A549 (cell line): ENCODE measurements at regions not wholly inside any gene's neighbourhood (a gene's known extent, or its start where the extent isn't known, plus 50 kb on each side); places are given as distances from the start of the nearest gene placed in this dataset.

Experiments
- ATAC-seq, 2 experiments: fragments of 200-7000 bp in 1 of 2; fragments of >200 bp in 1 of 2; cut with Nextera tagmentation in 1 of 2; cut with Tn5 transposase in 1 of 2; 3 replicates each; pipeline versions ENCODE4 v1.8.0 to v1.9.1; 2018 to 2020; ENCODE audit warnings: mild to moderate bottlenecking in 1 of 2, moderate library complexity in 1 of 2
- CTCF ChIA-PET: fragments of 300-600 bp; sonication (Branson Sonifier 250); formaldehyde crosslinking; extraction: SDS; loops from one replicate; lab custom pipeline; 2021; ENCODE audit warnings: antibody characterized with exemption, inconsistent platforms; lab: Yijun Ruan, JAX
- POLR2A ChIA-PET: fragments of 350-600 bp; formaldehyde crosslinking; extraction: SDS; loops from one replicate; lab custom pipeline; 2021; ENCODE audit warnings: antibody characterized with exemption, inconsistent platforms; lab: Yijun Ruan, JAX
- DNase-seq, 2 experiments: peaks; one replicate each; pipeline versions ENCODE4 v3.0.0 to v3.0.0-alpha.2; 2011 to 2016; ENCODE audit warnings: low read depth in 1 of 2, low spot score in 1 of 2
- FAIRE-seq: peaks from 2 replicates; lab custom pipeline; 2011; peaks lifted over from hg19 to GRCh38; lab: Jason Lieb, UNC
- H3K27ac ChIP-seq, 2 experiments: fragments of >200 bp; sonication (Bioruptor Twin); formaldehyde crosslinking; 3 replicates each; pipeline ENCODE4 v1.5.1; 2016 to 2017
- H3K4me1 ChIP-seq: fragments of >200 bp; sonication (Bioruptor Twin); formaldehyde crosslinking; 3 replicates; pipeline ENCODE4 v1.6.1; 2016
- H3K4me2 ChIP-seq: fragments of >200 bp; sonication (Bioruptor Twin); formaldehyde crosslinking; 3 replicates; pipeline ENCODE4 v1.6.1; 2016
- H3K4me3 ChIP-seq: fragments of >200 bp; sonication (Bioruptor Twin); formaldehyde crosslinking; 3 replicates; pipeline ENCODE4 v1.5.1; 2016
- H3K9me3 ChIP-seq: fragments of >200 bp; sonication (Bioruptor Twin); formaldehyde crosslinking; 3 replicates; pipeline ENCODE4 v1.6.1; 2016
- ATOH8 ChIP-seq: fragments of 250-450 bp; sonication (Bioruptor Pico); IDR thresholded peaks from 2 replicates; pipeline ENCODE4 v1.5.0; 2020; ENCODE audit warnings: low read depth, mild to moderate bottlenecking, moderate library complexity
- BCL3 ChIP-seq: fragments of >200 bp; sonication (Bioruptor Twin); formaldehyde crosslinking; IDR thresholded peaks from 3 replicates; pipeline ENCODE4 v1.6.1; 2016
- BHLHE40 ChIP-seq: IDR thresholded peaks from 2 replicates; pipeline ENCODE4 v1.6.1; 2012; ENCODE audit warnings: low read depth, low read length, inconsistent platforms
- CBX8 ChIP-seq: fragments of 200-600 bp; sonication (generic); IDR thresholded peaks from 2 replicates; pipeline ENCODE4 v1.6.1; 2016
- CEBPB ChIP-seq, 2 experiments: fragments of >200 bp in 1 of 2; sonication (Bioruptor Twin) in 1 of 2; formaldehyde crosslinking in 1 of 2; IDR thresholded peaks; 2 replicates each; pipeline ENCODE4 v1.6.1; 2012 to 2016
- CHD4 ChIP-seq: fragments of 200-600 bp; sonication (generic); IDR thresholded peaks from 2 replicates; pipeline ENCODE4 v1.6.1; 2016; ENCODE audit warnings: antibody characterized with exemption, mild to moderate bottlenecking, borderline replicate concordance
- CTCF ChIP-seq: fragments of >200 bp; sonication (Bioruptor Twin); formaldehyde crosslinking; IDR thresholded peaks from 3 replicates; pipeline ENCODE4 v1.5.1; 2016
- E2F6 ChIP-seq: IDR thresholded peaks from 2 replicates; pipeline ENCODE4 v1.6.1; 2012; ENCODE audit warnings: low read depth, borderline replicate concordance
- EHF ChIP-seq: fragments of 250-450 bp; sonication (Bioruptor Pico); IDR thresholded peaks from 2 replicates; pipeline ENCODE4 v1.5.0; 2020; ENCODE audit warnings: mild to moderate bottlenecking
- ELK1 ChIP-seq: fragments of 150-350 bp; IDR thresholded peaks from 2 replicates; pipeline ENCODE4 v1.6.1; 2014; ENCODE audit warnings: low read depth, mild to moderate bottlenecking, low read length
- ESRRA ChIP-seq: fragments of 150-350 bp; IDR thresholded peaks from 2 replicates; pipeline ENCODE4 v1.6.1; 2014; ENCODE audit warnings: mild to moderate bottlenecking, low read length, borderline replicate concordance
- FOSB ChIP-seq: fragments of 250-450 bp; sonication (Bioruptor Pico); IDR thresholded peaks from 2 replicates; pipeline ENCODE4 v1.5.0; 2020; ENCODE audit warnings: mild to moderate bottlenecking, moderate library complexity
- FOSL2 ChIP-seq, 2 experiments: fragments of 450-650 bp in 1 of 2; fragments of >200 bp in 1 of 2; sonication (Bioruptor Twin) in 1 of 2; formaldehyde crosslinking; IDR thresholded peaks; 2 replicates each; pipeline versions ENCODE4 v1.5.0 to v1.6.1; 2016 to 2020; ENCODE audit warnings: mild to moderate bottlenecking in 1 of 2, moderate library complexity in 1 of 2
- HES2 ChIP-seq: fragments of >200 bp; sonication (Bioruptor Twin); formaldehyde crosslinking; IDR thresholded peaks from 2 replicates; pipeline ENCODE4 v1.6.1; 2016
- HOXB13 ChIP-seq: fragments of 250-450 bp; sonication (Bioruptor Pico); IDR thresholded peaks from 2 replicates; pipeline ENCODE4 v1.5.0; 2020; ENCODE audit warnings: low read depth, mild to moderate bottlenecking, moderate library complexity
- JUNB ChIP-seq: fragments of >200 bp; sonication (Bioruptor Twin); formaldehyde crosslinking; IDR thresholded peaks from 2 replicates; pipeline ENCODE4 v1.6.1; 2016
- KDM1A ChIP-seq: fragments of 200-600 bp; sonication (generic); IDR thresholded peaks from 2 replicates; pipeline ENCODE4 v1.6.1; 2016; ENCODE audit warnings: low read depth, mild to moderate bottlenecking
- MAFK ChIP-seq: fragments of 450-650 bp; IDR thresholded peaks from 2 replicates; pipeline ENCODE4 v1.6.1; 2014; ENCODE audit not compliant: partially characterized antibody
- MAX ChIP-seq: IDR thresholded peaks from 2 replicates; pipeline ENCODE4 v1.6.1; 2012
- POLR2AphosphoS2 ChIP-seq: conservative IDR thresholded peaks from 2 replicates; pipeline ENCODE4 v1.6.1; 2012; ENCODE audit warnings: low read length, improper control_type of control experiment, inconsistent platforms
- RAD21 ChIP-seq, 2 experiments: fragments of >200 bp in 1 of 2; sonication (Bioruptor Twin) in 1 of 2; formaldehyde crosslinking in 1 of 2; IDR thresholded peaks in 1 of 2; conservative IDR thresholded peaks in 1 of 2; 2 replicates in 1 of 2; 3 replicates in 1 of 2; pipeline ENCODE4 v1.6.1; 2012 to 2018; ENCODE audit warnings: inconsistent platforms in 1 of 2
- REST ChIP-seq: fragments of 200-600 bp; sonication (generic); IDR thresholded peaks from 2 replicates; pipeline ENCODE4 v1.6.1; 2016; ENCODE audit warnings: antibody characterized with exemption, mild to moderate bottlenecking, moderate library complexity
- RFX5 ChIP-seq: fragments of 450-650 bp; IDR thresholded peaks from 2 replicates; pipeline ENCODE4 v1.7.1; 2014; ENCODE audit warnings: antibody characterized with exemption, mild to moderate bottlenecking, moderate library complexity
- SMC3 ChIP-seq: fragments of >200 bp; sonication (Bioruptor Twin); formaldehyde crosslinking; IDR thresholded peaks from 3 replicates; pipeline ENCODE4 v1.6.1; 2018; ENCODE audit warnings: inconsistent platforms
- TFCP2L1 ChIP-seq: fragments of 250-450 bp; sonication (Bioruptor Pico); IDR thresholded peaks from 2 replicates; pipeline ENCODE4 v1.5.0; 2021; ENCODE audit warnings: mild to moderate bottlenecking
- ZSCAN20 ChIP-seq: fragments of 250-450 bp; sonication (Bioruptor Pico); IDR thresholded peaks from 2 replicates; pipeline ENCODE4 v1.8.0; 2022; ENCODE audit warnings: mild to moderate bottlenecking, moderate library complexity
- WGBS: methylation state at CpG from one replicate; pipeline ENCODE4 v1.1.6; 2017; ENCODE audit errors: missing lambda C conversion rate; 5-methylcytosine and 5-hydroxymethylcytosine counted together

- TF ChIP-seq SMC3 (no peak), BCL3 (no peak), HES2 (no peak), ZSCAN20 (CRISPR knock-in tag) (no peak), JUNB (no peak), KDM1A (no peak), HOXB13 (CRISPR knock-in tag) (no peak)
These were observed 123.8 kb downstream of the GOSR1 start (continued) for GRCh38 chr17:30600830-30601494.

GRCh38 chr17:30600060-30600829 is 123.0 kb downstream of the GOSR1 start:
- Histone ChIP-seq H3K4me3 (peak overlapping the region; percentile 83), H3K9me3 (no peaks in the 10 kb centered on the region), H3K4me2 (peak overlapping the region; percentile 79), H3K27ac (peak overlapping the region; percentile 94 to 96), H3K4me1 (peaks cover 11% of the 10 kb centered on the region; the same call in 2 of the 3 replicates)
- DNase-seq, result peak; percentile 89 to 98
- ChIA-PET POLR2A (interaction anchor here (0.5 to 1.5 kb wide), 7 partner anchors 13 to 368 kb away, joined by 3 to 16 read pairs (median 4); partner anchors contain the start of gene GOSR1), CTCF (interaction anchor here (0.7 to 1.8 kb wide), 5 partner anchors 10 to 405 kb away, joined by 3 to 6 read pairs (median 4); no protein-coding TSS in a partner anchor)
- no peak for FAIRE-seq
- WGBS, result 1% methylated on average over 27 of the region's 78 CpGs
- ATAC-seq, result peak; percentile 96 to 98
- no peak for TF ChIP-seq ELK1
- no peak for TF ChIP-seq EHF (CRISPR knock-in tag)
- TF ChIP-seq CTCF, result peak; percentile 70
- no peak for TF ChIP-seq CHD4
- no peak for TF ChIP-seq REST
- TF ChIP-seq FOSB, result no peak
- TF ChIP-seq HOXB13 (CRISPR knock-in tag), result no peak; the same call in 1 of the 2 replicates
- no peak for TF ChIP-seq MAFK
- no peak for TF ChIP-seq FOSL2 (IDR thresholded peaks at IDR 0.05)
- TF ChIP-seq FOSL2 (CRISPR knock-in tag; IDR thresholded peaks at IDR 0.05), result no peak
- TF ChIP-seq POLR2AphosphoS2, result no peak
- no peak for TF ChIP-seq JUNB
- no peak; the same call in 1 of the 2 replicates for TF ChIP-seq E2F6
- TF ChIP-seq MAX, result peak; percentile 91
- TF ChIP-seq RFX5, result no peak
- no peak for TF ChIP-seq ATOH8 (CRISPR knock-in tag)
- TF ChIP-seq RAD21 (conservative IDR thresholded peaks at IDR 0.05 in 1 of 2, IDR thresholded peaks at IDR 0.05 in 1 of 2), result no peak; a peak in 2 of 5 replicates
- no peak; the same call in 1 of the 2 replicates for TF ChIP-seq TFCP2L1 (CRISPR knock-in tag)
- TF ChIP-seq ESRRA, result no peak
- no peak for TF ChIP-seq BHLHE40
- no peak for TF ChIP-seq CEBPB (IDR thresholded peaks at IDR 0.05)
- no peak for TF ChIP-seq CBX8
